ENCODE measurements at regions not wholly inside any gene's neighbourhood (a gene's known extent, or its start where the extent isn't known, plus 50 kb on each side); places are given as distances from the start of the nearest gene placed in this dataset.

GRCh38 chr4:52204921-52205320 is 153.8 kb downstream of the SPATA18 start:
- TF ChIP-seq CTCF (IDR thresholded peaks at IDR 0.05), result no peak
- no peak for TF ChIP-seq POLR2AphosphoS5 (IDR thresholded peaks at IDR 0.05)
- no peak for TF ChIP-seq POLR2A (IDR thresholded peaks at IDR 0.05)
